Astrocyte (in vitro differentiated cells and primary cell): ENCODE measurements at regions not wholly inside any gene's neighbourhood (a gene's known extent, or its start where the extent isn't known, plus 50 kb on each side); places are given as distances from the start of the nearest gene placed in this dataset.
"Not testable (repeated sequence)": the region's sequence is repeated elsewhere in the genome, so short reads cannot be mapped to it uniquely, and the experiment has no call there.

Source experiments
- DNase-seq: peaks from one replicate; pipeline ENCODE4 v3.0.0-alpha.2; 2010; ENCODE audit warnings: low read depth
- FAIRE-seq: peaks from 2 replicates; lab custom pipeline; 2011; peaks lifted over from hg19 to GRCh38; lab: Jason Lieb, UNC
- H2AFZ ChIP-seq: 2 replicates; pipeline ENCODE4 v1.6.0; 2012; ENCODE audit warnings: low read depth, low read length, inconsistent platforms
- H3K27ac ChIP-seq: 2 replicates; pipeline ENCODE4 v1.5.1; 2011; ENCODE audit warnings: low read depth, low read length, inconsistent platforms
- H3K27me3 ChIP-seq: 2 replicates; pipeline ENCODE4 v1.6.0; 2011; ENCODE audit warnings: low read length, inconsistent platforms; ENCODE audit not compliant: insufficient read depth
- H3K36me3 ChIP-seq: 2 replicates; pipeline ENCODE4 v1.5.1; 2011; ENCODE audit warnings: low read length, inconsistent platforms; ENCODE audit not compliant: insufficient read depth
- H3K4me1 ChIP-seq: 2 replicates; pipeline ENCODE4 v1.5.1; 2011; ENCODE audit warnings: low read length, inconsistent platforms; ENCODE audit not compliant: insufficient read depth
- H3K4me2 ChIP-seq: 2 replicates; pipeline ENCODE4 v1.6.0; 2012; ENCODE audit warnings: low read length, inconsistent platforms
- H3K4me3 ChIP-seq: 2 replicates; pipeline ENCODE4 v1.5.1; 2011; ENCODE audit warnings: low read depth, mild to moderate bottlenecking, low read length, inconsistent platforms; ENCODE audit not compliant: insufficient read depth
- H3K79me2 ChIP-seq: 2 replicates; pipeline ENCODE4 v1.6.0; 2012; ENCODE audit warnings: mild to moderate bottlenecking, low read length, inconsistent platforms; ENCODE audit not compliant: insufficient read depth
- H3K9ac ChIP-seq: 2 replicates; pipeline ENCODE4 v1.6.0; 2012; ENCODE audit warnings: mild to moderate bottlenecking, low read length, inconsistent platforms
- H3K9me3 ChIP-seq: 2 replicates; pipeline ENCODE4 v1.5.1; 2012; ENCODE audit warnings: low read depth, mild to moderate bottlenecking, low read length, inconsistent platforms; ENCODE audit not compliant: insufficient read depth
- H4K20me1 ChIP-seq: 2 replicates; pipeline ENCODE4 v1.6.0; 2012; ENCODE audit warnings: low read length, inconsistent platforms; ENCODE audit not compliant: insufficient read depth
- H3K27ac Mint-ChIP-seq: one replicate; pipeline ENCODE4 v1.8.0; 2021; ENCODE audit warnings: mild to moderate bottlenecking, mixed read lengths; ENCODE audit not compliant: unreplicated experiment
- H3K27me3 Mint-ChIP-seq: one replicate; pipeline ENCODE4 v1.8.0; 2021; ENCODE audit warnings: low read depth, mixed read lengths; ENCODE audit not compliant: unreplicated experiment
- H3K36me3 Mint-ChIP-seq: one replicate; pipeline ENCODE4 v1.8.0; 2021; ENCODE audit warnings: low read depth, mixed read lengths; ENCODE audit not compliant: unreplicated experiment
- H3K4me1 Mint-ChIP-seq: one replicate; pipeline ENCODE4 v1.8.0; 2021; ENCODE audit warnings: low read depth, mixed read lengths; ENCODE audit not compliant: unreplicated experiment
- H3K4me3 Mint-ChIP-seq: one replicate; pipeline ENCODE4 v1.8.0; 2021; ENCODE audit warnings: mild to moderate bottlenecking, moderate library complexity, mixed read lengths; ENCODE audit not compliant: unreplicated experiment
- H3K9me3 Mint-ChIP-seq: one replicate; pipeline ENCODE4 v1.8.0; 2021; ENCODE audit warnings: mild to moderate bottlenecking, mixed read lengths; ENCODE audit not compliant: unreplicated experiment
- EZH2 ChIP-seq: IDR thresholded peaks from 2 replicates; pipeline ENCODE4 v1.6.1; 2012; ENCODE audit warnings: mild to moderate bottlenecking, low read length, inconsistent platforms; ENCODE audit not compliant: insufficient read depth
- TF ChIP-seq, protein P1 (sequence below): IDR thresholded peaks from 2 replicates; pipeline ENCODE4 v1.5.1; 2011; ENCODE audit warnings: low read depth, mild to moderate bottlenecking, inconsistent platforms, low read length, moderate library complexity; ENCODE audit not compliant: insufficient read depth

DNA sequence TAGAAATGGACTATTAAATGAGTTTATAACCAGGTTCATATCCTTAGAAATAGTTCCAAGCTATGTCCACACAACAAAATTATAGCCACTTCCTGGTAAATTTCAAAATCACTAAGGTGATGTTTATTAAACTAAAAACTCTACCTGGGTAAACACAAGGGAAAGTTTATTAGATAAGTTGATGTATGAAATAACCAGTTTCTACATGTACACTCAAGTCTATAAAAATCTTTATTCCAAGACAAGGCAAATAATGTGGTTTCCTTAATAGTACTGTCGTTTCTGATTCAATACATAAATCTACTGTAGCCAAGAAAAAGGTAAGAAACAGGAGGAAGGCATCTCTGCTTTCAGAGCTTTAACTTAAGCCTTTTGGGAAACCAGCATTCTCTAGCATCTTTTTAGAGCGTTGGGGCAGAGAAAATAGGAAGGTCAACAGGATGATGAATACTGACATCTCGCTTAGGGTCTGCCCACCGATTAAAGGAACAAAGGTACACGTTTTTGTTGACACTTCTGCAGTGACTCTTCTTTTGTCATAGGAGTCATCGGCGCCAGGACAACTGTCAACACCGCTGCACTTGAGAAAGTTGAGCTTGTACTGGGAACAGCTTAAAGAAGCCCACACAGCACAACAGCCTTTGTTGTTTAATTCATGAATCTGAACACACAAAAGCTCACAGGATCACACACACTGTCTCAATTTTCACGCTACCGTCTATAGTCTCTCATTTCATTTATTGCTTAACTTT lies 513.6 kb downstream of the SLCO4C1 start:
- Mint-ChIP-seq H3K4me1 (no peaks in the 10 kb centered on the region), H3K9me3 (no peaks in the 10 kb centered on the region), H3K27me3 (peaks cover 2% of the 10 kb centered on the region), H3K27ac (no peak overlapping the region), H3K4me3 (no peak overlapping the region), H3K36me3 (no peaks in the 10 kb centered on the region)
- Histone ChIP-seq H3K4me1 (no peaks in the 10 kb centered on the region), H3K9ac (no peak overlapping the region), H4K20me1 (no peaks in the 10 kb centered on the region), H3K4me2 (peak overlapping the region; percentile 80), H3K27ac (no peak overlapping the region), H3K4me3 (peak overlapping the region; percentile 50), H3K79me2 (no peaks in the 10 kb centered on the region), H3K9me3 (no peaks in the 10 kb centered on the region), H3K27me3 (no peaks in the 10 kb centered on the region), H3K36me3 (no peaks in the 10 kb centered on the region), H2AFZ (peak overlapping the region; percentile 73)
- DNase-seq (no peak), FAIRE-seq (no peak)
- no peak for TF ChIP-seq EZH2
- TF ChIP-seq, protein P1, sequence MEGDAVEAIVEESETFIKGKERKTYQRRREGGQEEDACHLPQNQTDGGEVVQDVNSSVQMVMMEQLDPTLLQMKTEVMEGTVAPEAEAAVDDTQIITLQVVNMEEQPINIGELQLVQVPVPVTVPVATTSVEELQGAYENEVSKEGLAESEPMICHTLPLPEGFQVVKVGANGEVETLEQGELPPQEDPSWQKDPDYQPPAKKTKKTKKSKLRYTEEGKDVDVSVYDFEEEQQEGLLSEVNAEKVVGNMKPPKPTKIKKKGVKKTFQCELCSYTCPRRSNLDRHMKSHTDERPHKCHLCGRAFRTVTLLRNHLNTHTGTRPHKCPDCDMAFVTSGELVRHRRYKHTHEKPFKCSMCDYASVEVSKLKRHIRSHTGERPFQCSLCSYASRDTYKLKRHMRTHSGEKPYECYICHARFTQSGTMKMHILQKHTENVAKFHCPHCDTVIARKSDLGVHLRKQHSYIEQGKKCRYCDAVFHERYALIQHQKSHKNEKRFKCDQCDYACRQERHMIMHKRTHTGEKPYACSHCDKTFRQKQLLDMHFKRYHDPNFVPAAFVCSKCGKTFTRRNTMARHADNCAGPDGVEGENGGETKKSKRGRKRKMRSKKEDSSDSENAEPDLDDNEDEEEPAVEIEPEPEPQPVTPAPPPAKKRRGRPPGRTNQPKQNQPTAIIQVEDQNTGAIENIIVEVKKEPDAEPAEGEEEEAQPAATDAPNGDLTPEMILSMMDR = no peak

DNA sequence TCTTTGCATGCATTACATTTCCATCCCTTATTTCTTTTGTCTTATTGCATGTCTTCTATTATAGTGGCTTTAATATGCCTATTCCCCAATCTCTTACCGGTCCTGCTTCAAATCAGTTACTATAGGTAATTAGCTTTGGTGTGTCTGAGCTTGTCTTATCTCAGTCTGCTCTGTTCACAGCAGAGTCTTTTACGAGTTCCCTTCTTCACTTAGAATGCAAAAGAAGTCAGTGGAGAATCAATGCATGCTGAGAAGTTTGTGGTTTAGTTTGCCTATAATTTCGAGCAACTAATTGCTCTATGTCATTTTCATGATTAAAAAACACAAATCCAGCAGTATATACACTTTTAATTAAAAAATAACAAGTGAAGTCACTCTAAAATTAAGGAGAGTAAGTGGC lies 545.0 kb downstream of the SLCO4C1 start:
- no peaks in the 10 kb centered on the region for H3K9me3 Mint-ChIP-seq
- Histone ChIP-seq H3K27me3 (no peaks in the 10 kb centered on the region), H3K4me1 (no peaks in the 10 kb centered on the region), H3K79me2 (no peaks in the 10 kb centered on the region), H3K9ac (no peak overlapping the region), H2AFZ (no peak overlapping the region), H3K4me2 (no peak overlapping the region), H3K4me3 (no peak overlapping the region), H3K9me3 (no peaks in the 10 kb centered on the region), H3K27ac (no peak overlapping the region), H4K20me1 (no peaks in the 10 kb centered on the region), H3K36me3 (no peaks in the 10 kb centered on the region)
- no peak for FAIRE-seq
- H3K36me3 Mint-ChIP-seq = no peaks in the 10 kb centered on the region
- no peak overlapping the region for H3K4me3 Mint-ChIP-seq
- TF ChIP-seq, protein P1 = no peak
- TF ChIP-seq EZH2 = no peak
- no peak overlapping the region for H3K27ac Mint-ChIP-seq
- H3K4me1 Mint-ChIP-seq = peaks cover 1% of the 10 kb centered on the region
- no peaks in the 10 kb centered on the region for H3K27me3 Mint-ChIP-seq
- no peak for DNase-seq

DNA sequence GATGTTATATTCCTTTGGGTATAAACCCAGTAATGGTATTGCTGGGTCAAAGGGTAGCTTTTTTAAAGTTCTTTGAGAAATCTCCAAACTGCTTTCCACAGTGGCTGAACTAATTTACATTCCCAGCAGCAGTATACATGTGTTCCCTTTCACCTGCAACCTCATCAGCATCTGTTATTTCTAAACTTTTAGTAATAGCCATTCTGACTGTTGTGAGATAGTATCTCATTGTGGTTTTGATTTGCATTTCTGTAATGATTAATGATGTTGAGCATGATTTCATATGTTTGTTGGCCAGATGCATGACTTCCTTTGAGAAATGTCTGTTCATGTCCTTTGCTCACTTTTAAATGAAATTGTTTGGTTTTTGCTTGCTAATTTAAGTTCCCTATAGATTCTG lies 553.1 kb downstream of the SLCO4C1 start:
- H3K79me2 ChIP-seq, FAIRE-seq, H3K4me2 ChIP-seq, H3K36me3 Mint-ChIP-seq, H2AFZ ChIP-seq, H4K20me1 ChIP-seq, H3K4me1 Mint-ChIP-seq, H3K4me3 ChIP-seq, H3K4me3 Mint-ChIP-seq, H3K27me3 Mint-ChIP-seq, H3K36me3 ChIP-seq, H3K9ac ChIP-seq, H3K4me1 ChIP-seq, H3K9me3 ChIP-seq, H3K27ac ChIP-seq, H3K9me3 Mint-ChIP-seq, H3K27ac Mint-ChIP-seq, DNase-seq, H3K27me3 ChIP-seq: not testable (repeated sequence)
